Trophoblast cell (in vitro differentiated cells and primary cell): ENCODE measurements at regions not wholly inside any gene's neighbourhood (a gene's known extent, or its start where the extent isn't known, plus 50 kb on each side); places are given as distances from the start of the nearest gene placed in this dataset.

Experiments used
- DNase-seq, 2 donors: peaks; one replicate each; pipeline ENCODE4 v3.0.0-alpha.2; 2016
- H2AFZ ChIP-seq: 2 replicates; pipeline ENCODE4 v1.6.1; 2013; ENCODE audit warnings: low read length, moderate library complexity, mild to moderate bottlenecking; ENCODE audit not compliant: insufficient read depth, poor library complexity
- H2AK5ac ChIP-seq: 2 replicates; pipeline ENCODE4 v1.6.1; 2013; ENCODE audit warnings: mild to moderate bottlenecking, low read length
- H2BK120ac ChIP-seq: 2 replicates; pipeline ENCODE4 v1.6.1; 2013; ENCODE audit warnings: low read length, mild to moderate bottlenecking, moderate library complexity; ENCODE audit not compliant: insufficient read depth, poor library complexity
- H2BK12ac ChIP-seq: 2 replicates; pipeline ENCODE4 v1.6.1; 2013; ENCODE audit warnings: mild to moderate bottlenecking, low read length, moderate library complexity
- H2BK5ac ChIP-seq: 2 replicates; pipeline ENCODE4 v1.6.1; 2013; ENCODE audit warnings: low read length, low read depth, moderate library complexity, mild to moderate bottlenecking; ENCODE audit not compliant: poor library complexity
- H3K14ac ChIP-seq: 2 replicates; pipeline ENCODE4 v1.6.1; 2013; ENCODE audit warnings: mild to moderate bottlenecking, low read length
- H3K18ac ChIP-seq: 2 replicates; pipeline ENCODE4 v1.6.1; 2013; ENCODE audit warnings: mild to moderate bottlenecking, low read length
- H3K23ac ChIP-seq: 2 replicates; pipeline ENCODE4 v1.6.1; 2013; ENCODE audit warnings: low read length
- H3K27ac ChIP-seq: 2 replicates; pipeline ENCODE4 v1.5.1; 2013; ENCODE audit warnings: low read depth, mild to moderate bottlenecking, inconsistent platforms, low read length, moderate library complexity
- H3K27me3 ChIP-seq: 2 replicates; pipeline ENCODE4 v1.6.1; 2013; ENCODE audit warnings: inconsistent platforms, mild to moderate bottlenecking, low read length, moderate library complexity; ENCODE audit not compliant: insufficient read depth
- H3K36me3 ChIP-seq, 2 experiments: 1 replicate in 1 of 2; 2 replicates in 1 of 2; pipeline ENCODE4 v1.6.1; 2013; ENCODE audit warnings: low read length in 2 of 2, mild to moderate bottlenecking in 2 of 2, moderate library complexity in 1 of 2; ENCODE audit not compliant: insufficient read depth in 2 of 2, control insufficient read depth in 1 of 2
- H3K4ac ChIP-seq: 2 replicates; pipeline ENCODE4 v1.6.1; 2013; ENCODE audit warnings: low read depth, mild to moderate bottlenecking, low read length, moderate library complexity
- H3K4me1 ChIP-seq, 2 experiments: 1 replicate in 1 of 2; 2 replicates in 1 of 2; pipeline ENCODE4 v1.6.1; 2013; ENCODE audit warnings: low read length in 2 of 2, mild to moderate bottlenecking in 2 of 2, moderate library complexity in 1 of 2; ENCODE audit not compliant: insufficient read depth in 2 of 2, control insufficient read depth in 1 of 2
- H3K4me2 ChIP-seq: 2 replicates; pipeline ENCODE4 v1.6.1; 2013; ENCODE audit warnings: inconsistent platforms, mild to moderate bottlenecking, low read length, moderate library complexity
- H3K4me3 ChIP-seq: 2 replicates; pipeline ENCODE4 v1.5.1; 2013; ENCODE audit warnings: mild to moderate bottlenecking, low read depth, low read length, inconsistent platforms
- H3K79me1 ChIP-seq: one replicate; pipeline ENCODE4 v1.6.1; 2013; ENCODE audit warnings: low read length
- H3K79me2 ChIP-seq: 2 replicates; pipeline ENCODE4 v1.6.1; 2013; ENCODE audit warnings: low read length, mild to moderate bottlenecking; ENCODE audit not compliant: control insufficient read depth, insufficient read depth, poor library complexity
- H3K9ac ChIP-seq: 2 replicates; pipeline ENCODE4 v1.6.1; 2013; ENCODE audit warnings: mild to moderate bottlenecking, low read length
- H3K9me3 ChIP-seq: 2 replicates; pipeline ENCODE4 v1.6.1; 2013; ENCODE audit warnings: low read depth, mild to moderate bottlenecking, control low read depth, inconsistent platforms, low read length; ENCODE audit not compliant: insufficient read depth
- H4K12ac ChIP-seq: 2 replicates; pipeline ENCODE4 v1.6.1; 2013; ENCODE audit warnings: low read depth, mild to moderate bottlenecking, low read length, moderate library complexity
- H4K8ac ChIP-seq: 2 replicates; pipeline ENCODE4 v1.6.1; 2013; ENCODE audit warnings: low read depth, mild to moderate bottlenecking, low read length, moderate library complexity
- H4K91ac ChIP-seq: one replicate; pipeline ENCODE4 v1.6.1; 2013; ENCODE audit warnings: low read depth, mild to moderate bottlenecking, low read length, moderate library complexity
- WGBS: extraction: QIAGEN DNeasy Blood & Tissue Kit; methylation state at CpG from one replicate; pipeline ENCODE4 v1.1.7; 2013; ENCODE audit warnings: missing lambda C conversion rate; ENCODE audit not compliant: insufficient read length, insufficient coverage; ENCODE audit errors: extremely low coverage; 5-methylcytosine and 5-hydroxymethylcytosine counted together

DNA sequence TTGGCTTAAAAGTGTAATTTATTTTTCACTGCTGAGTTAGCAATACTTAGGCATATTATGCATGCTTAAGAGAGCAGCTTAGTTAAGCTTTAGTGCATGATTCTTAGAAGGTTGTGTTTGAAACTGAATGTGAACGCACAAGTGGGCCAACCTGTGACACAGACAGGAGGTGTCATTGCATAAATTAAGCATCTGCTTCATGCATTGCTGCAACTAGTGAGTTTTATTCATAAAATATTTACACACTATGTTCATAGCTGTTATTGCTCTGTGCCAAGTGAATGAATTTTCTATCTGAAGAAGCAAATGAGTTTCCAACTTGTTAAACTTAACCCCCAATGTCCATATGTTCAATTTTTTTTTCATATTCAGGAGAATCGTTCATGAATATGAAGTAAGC, 806.4 kb downstream of the GALR1 start:
- Histone ChIP-seq H3K9ac (no peak overlapping the region), H3K79me2 (no peaks in the 10 kb centered on the region), H2AFZ (no peak overlapping the region), H3K4ac (no peak overlapping the region), H3K4me1 (no peaks in the 10 kb centered on the region), H2AK5ac (no peak overlapping the region), H4K8ac (no peak overlapping the region), H3K9me3 (no peaks in the 10 kb centered on the region), H3K4me3 (no peak overlapping the region), H4K91ac (no peak overlapping the region), H3K27ac (no peak overlapping the region), H3K79me1 (no peaks in the 10 kb centered on the region), H3K18ac (no peak overlapping the region), H3K4me2 (no peak overlapping the region), H4K12ac (no peak overlapping the region), H2BK120ac (no peak overlapping the region), H3K23ac (no peak overlapping the region), H2BK12ac (no peak overlapping the region), H3K36me3 (no peaks in the 10 kb centered on the region), H3K27me3 (no peaks in the 10 kb centered on the region), H2BK5ac (no peak overlapping the region), H3K14ac (no peak overlapping the region)
- no peak for DNase-seq
- no CpG with 5 or more reads among the region's 2 CpGs for WGBS

DNA sequence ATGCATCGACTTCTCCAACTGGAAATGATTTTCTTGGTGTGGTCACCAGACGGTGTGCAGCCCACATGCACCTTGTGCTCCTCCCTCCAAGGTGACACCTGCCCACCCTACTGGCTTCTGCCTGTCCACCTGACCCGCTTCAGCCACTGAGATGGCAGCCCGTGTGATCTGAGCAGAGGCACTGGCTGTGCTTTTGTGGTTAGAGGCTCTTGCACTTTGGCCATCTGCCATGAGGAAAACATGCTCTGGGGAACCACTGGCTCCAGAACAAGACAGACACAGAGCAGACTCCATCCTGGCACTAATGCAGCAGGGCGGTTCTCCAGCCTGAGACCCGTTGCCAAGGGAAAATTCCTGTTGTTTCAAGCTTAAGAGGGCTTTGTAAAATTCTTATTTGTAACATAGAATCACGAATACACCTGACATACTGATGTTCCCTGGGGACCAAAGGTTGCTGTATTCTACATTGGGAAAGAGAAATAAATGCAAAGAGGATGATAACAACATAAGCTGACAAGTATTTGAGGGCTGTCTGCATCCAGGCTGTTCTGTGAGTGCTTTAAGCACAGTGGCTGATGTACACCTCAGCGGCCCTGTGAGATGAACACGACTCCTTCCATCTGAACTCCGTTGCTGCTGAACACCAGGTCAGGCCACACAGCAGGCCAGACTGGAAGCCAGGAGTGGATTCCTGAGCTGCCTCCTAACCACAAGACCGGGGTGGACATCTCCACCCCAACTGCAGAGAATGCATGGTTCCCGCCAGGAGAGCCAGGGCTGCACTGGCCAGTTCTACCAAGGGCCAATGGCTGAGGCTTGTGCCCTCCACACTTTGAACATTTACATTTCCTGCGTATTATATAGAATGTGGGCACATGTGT, 820.4 kb downstream of the GALR1 start:
- Histone ChIP-seq H2BK12ac (no peak overlapping the region), H2AK5ac (no peak overlapping the region), H3K9ac (no peak overlapping the region), H3K4me2 (no peak overlapping the region), H2BK5ac (no peak overlapping the region), H3K27ac (no peak overlapping the region), H3K4me1 (no peaks in the 10 kb centered on the region), H3K9me3 (no peaks in the 10 kb centered on the region), H3K27me3 (no peaks in the 10 kb centered on the region), H3K23ac (no peak overlapping the region), H3K4me3 (no peak overlapping the region), H4K91ac (no peak overlapping the region), H3K4ac (no peak overlapping the region), H2BK120ac (no peak overlapping the region), H3K79me1 (no peaks in the 10 kb centered on the region), H3K18ac (no peak overlapping the region), H3K79me2 (no peaks in the 10 kb centered on the region), H2AFZ (no peak overlapping the region), H4K8ac (no peak overlapping the region), H3K36me3 (no peaks in the 10 kb centered on the region), H3K14ac (no peak overlapping the region), H4K12ac (no peak overlapping the region)
- no CpG with 5 or more reads among the region's 13 CpGs for WGBS
- DNase-seq: no peak

DNA sequence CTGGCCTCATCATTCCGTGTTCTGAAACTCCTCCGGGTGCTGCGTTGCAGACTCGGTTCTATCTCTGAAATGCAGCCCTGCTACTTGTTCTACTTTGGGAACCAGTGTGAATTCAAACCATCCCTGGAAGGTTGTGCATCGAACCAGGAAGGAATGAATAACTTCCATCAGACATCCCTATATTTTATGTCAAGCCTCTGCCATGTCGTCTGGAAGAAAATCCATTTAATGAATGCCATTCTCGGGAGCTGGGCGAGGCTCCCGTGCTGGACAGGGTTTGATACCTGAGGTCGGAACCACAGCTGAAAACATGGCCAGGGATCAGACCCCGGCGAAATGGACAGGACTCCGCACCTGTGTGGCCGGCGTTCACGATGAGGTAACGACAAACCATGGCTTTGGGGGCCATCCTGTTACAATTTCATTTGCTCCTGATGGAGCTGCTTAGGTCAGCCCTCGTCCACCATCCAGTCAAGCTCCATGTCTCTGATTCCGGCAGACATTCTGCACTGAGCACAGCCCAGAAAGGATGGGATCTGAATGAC, 821.6 kb downstream of the GALR1 start:
- H3K27ac ChIP-seq: no peak overlapping the region
- no peak overlapping the region for H2BK120ac ChIP-seq
- H2AFZ ChIP-seq: no peak overlapping the region
- no peak overlapping the region for H2BK12ac ChIP-seq
- WGBS: no CpG with 5 or more reads among the region's 19 CpGs
- H3K4ac ChIP-seq: no peak overlapping the region
- no peak overlapping the region for H3K18ac ChIP-seq
- no peaks in the 10 kb centered on the region for H3K36me3 ChIP-seq
- no peak overlapping the region for H4K91ac ChIP-seq
- no peak overlapping the region for H4K12ac ChIP-seq
- H3K79me2 ChIP-seq: no peaks in the 10 kb centered on the region
- H3K4me1 ChIP-seq: no peaks in the 10 kb centered on the region
- no peaks in the 10 kb centered on the region for H3K27me3 ChIP-seq
- no peaks in the 10 kb centered on the region for H3K9me3 ChIP-seq
- DNase-seq: no peak
- H2AK5ac ChIP-seq: no peak overlapping the region
- H3K9ac ChIP-seq: no peak overlapping the region
- no peak overlapping the region for H3K14ac ChIP-seq
- no peak overlapping the region for H2BK5ac ChIP-seq
- H4K8ac ChIP-seq: no peak overlapping the region
- H3K79me1 ChIP-seq: no peaks in the 10 kb centered on the region
- H3K4me3 ChIP-seq: no peak overlapping the region
- no peak overlapping the region for H3K4me2 ChIP-seq
- no peak overlapping the region for H3K23ac ChIP-seq

DNA sequence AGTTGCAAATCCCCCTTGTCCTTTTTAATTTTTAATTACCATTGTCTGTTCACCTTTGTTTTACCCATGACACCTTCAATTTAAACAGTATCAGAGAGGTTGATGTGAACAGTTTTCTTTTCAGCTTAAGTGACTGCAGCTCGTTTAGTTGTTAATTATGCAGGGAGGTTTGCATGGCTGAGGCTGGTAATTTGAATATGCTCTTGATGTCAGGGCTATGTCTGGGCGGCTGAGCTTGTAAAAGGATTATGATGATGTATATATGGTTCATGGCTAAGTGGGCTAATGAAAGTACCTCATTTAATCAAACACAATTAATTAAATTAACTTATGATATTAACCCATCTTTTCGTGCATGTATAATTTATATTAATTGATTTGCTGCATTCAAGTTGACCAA, 822.1 kb downstream of the GALR1 start:
- no peak overlapping the region for H3K4me2 ChIP-seq
- no peak overlapping the region for H3K23ac ChIP-seq
- H2BK12ac ChIP-seq: no peak overlapping the region
- H3K9me3 ChIP-seq: no peaks in the 10 kb centered on the region
- no peak overlapping the region for H4K12ac ChIP-seq
- H2BK5ac ChIP-seq: no peak overlapping the region
- no peaks in the 10 kb centered on the region for H3K4me1 ChIP-seq
- no peak overlapping the region for H3K27ac ChIP-seq
- no peak overlapping the region for H3K14ac ChIP-seq
- no peak overlapping the region for H2AFZ ChIP-seq
- no peaks in the 10 kb centered on the region for H3K27me3 ChIP-seq
- H3K79me1 ChIP-seq: no peaks in the 10 kb centered on the region
- no peak for DNase-seq
- H3K18ac ChIP-seq: no peak overlapping the region
- H4K91ac ChIP-seq: no peak overlapping the region
- H2AK5ac ChIP-seq: no peak overlapping the region
- H3K9ac ChIP-seq: no peak overlapping the region
- no peak overlapping the region for H3K4me3 ChIP-seq
- H4K8ac ChIP-seq: no peak overlapping the region
- H2BK120ac ChIP-seq: no peak overlapping the region
- no peak overlapping the region for H3K4ac ChIP-seq
- no CpG with 5 or more reads among the region's 3 CpGs for WGBS
- no peaks in the 10 kb centered on the region for H3K79me2 ChIP-seq
- H3K36me3 ChIP-seq: no peaks in the 10 kb centered on the region
